Keratinocyte (primary cell): ENCODE measurements at regions not wholly inside any gene's neighbourhood (a gene's known extent, or its start where the extent isn't known, plus 50 kb on each side); places are given as distances from the start of the nearest gene placed in this dataset.

ENCODE experiments used
- DNase-seq: peaks from one replicate; pipeline ENCODE4 v3.0.0-alpha.2; 2011; ENCODE audit warnings: low read depth, missing footprints, low spot score
- FAIRE-seq: peaks from 2 replicates; lab custom pipeline; 2011; peaks lifted over from hg19 to GRCh38; lab: Jason Lieb, UNC
- H2AFZ ChIP-seq: 2 replicates; pipeline ENCODE4 v1.6.0; 2012; ENCODE audit warnings: low read length, control low read depth, inconsistent platforms; ENCODE audit not compliant: control insufficient read depth
- H3K27ac ChIP-seq: 2 replicates; pipeline ENCODE4 v1.5.1; 2011; ENCODE audit warnings: low read length; ENCODE audit not compliant: control insufficient read depth, insufficient read depth
- H3K27me3 ChIP-seq: 3 replicates; pipeline ENCODE4 v1.6.0; 2011; ENCODE audit warnings: low read length; ENCODE audit not compliant: control insufficient read depth, insufficient read depth; ENCODE audit errors: extremely low read depth
- H3K36me3 ChIP-seq, 2 experiments: 2 replicates in 1 of 2; 3 replicates in 1 of 2; pipeline ENCODE4 v1.5.1; 2011; ENCODE audit warnings: low read length in 2 of 2, mild to moderate bottlenecking in 1 of 2; ENCODE audit not compliant: control insufficient read depth in 2 of 2, insufficient read depth in 2 of 2; ENCODE audit errors: extremely low read depth in 1 of 2
- H3K4me1 ChIP-seq: 3 replicates; pipeline ENCODE4 v1.5.1; 2011; ENCODE audit warnings: low read length; ENCODE audit not compliant: control insufficient read depth, insufficient read depth; ENCODE audit errors: extremely low read depth
- H3K4me2 ChIP-seq: 3 replicates; pipeline ENCODE4 v1.6.0; 2011; ENCODE audit warnings: low read depth, low read length; ENCODE audit not compliant: control insufficient read depth, insufficient read depth; ENCODE audit errors: extremely low read depth
- H3K4me3 ChIP-seq, 3 experiments: fragments of 200-600 bp in 1 of 3; sonication (generic) in 1 of 3; 2 replicates in 2 of 3; 3 replicates in 1 of 3; pipeline ENCODE4 v1.5.1; 2011 to 2016; ENCODE audit warnings: low read length in 3 of 3, mild to moderate bottlenecking in 3 of 3, control low read depth in 2 of 3, inconsistent platforms in 1 of 3, low read depth in 1 of 3, mixed read lengths in 1 of 3, mixed run types in 1 of 3, moderate library complexity in 1 of 3; ENCODE audit not compliant: control insufficient read depth in 2 of 3, insufficient read depth in 2 of 3; ENCODE audit errors: extremely low read depth in 1 of 3
- H3K79me2 ChIP-seq: 2 replicates; pipeline ENCODE4 v1.6.0; 2012; ENCODE audit warnings: low read length; ENCODE audit not compliant: control insufficient read depth, insufficient read depth
- H3K9ac ChIP-seq: 3 replicates; pipeline ENCODE4 v1.6.0; 2011; ENCODE audit warnings: low read length; ENCODE audit not compliant: control insufficient read depth, insufficient read depth; ENCODE audit errors: extremely low read depth
- H3K9me1 ChIP-seq: 3 replicates; pipeline ENCODE4 v1.6.0; 2011; ENCODE audit warnings: low read length; ENCODE audit not compliant: control insufficient read depth, insufficient read depth; ENCODE audit errors: extremely low read depth
- H3K9me3 ChIP-seq: 2 replicates; pipeline ENCODE4 v1.5.1; 2012; ENCODE audit warnings: low read depth, low read length; ENCODE audit not compliant: control insufficient read depth
- H4K20me1 ChIP-seq: 3 replicates; pipeline ENCODE4 v1.6.0; 2011; ENCODE audit warnings: low read length; ENCODE audit not compliant: control insufficient read depth, insufficient read depth; ENCODE audit errors: extremely low read depth
- CTCF ChIP-seq, 3 experiments: IDR thresholded peaks in 1 of 3; conservative IDR thresholded peaks in 1 of 3; optimal IDR thresholded peaks in 1 of 3; 2 replicates in 2 of 3; 3 replicates in 1 of 3; pipeline versions ENCODE3 to v1.5.1; 2011; ENCODE audit warnings: low read length in 3 of 3, mild to moderate bottlenecking in 3 of 3, moderate library complexity in 2 of 3, control low read depth in 1 of 3, inconsistent platforms in 1 of 3; ENCODE audit not compliant: insufficient read depth in 2 of 3; ENCODE audit errors: extremely low read depth in 1 of 3
- EZH2 ChIP-seq: IDR thresholded peaks from one replicate; pipeline ENCODE4 v1.6.1; 2012; ENCODE audit warnings: inconsistent platforms, mild to moderate bottlenecking, low read length, moderate library complexity
- dilution Hi-C: fragments of 300-500 bp; cut with MboI; formaldehyde crosslinking; loops from one replicate; pipeline ENCODE4 v1.7.0; 2020; ENCODE audit warnings: low sequenced_read_pairs; ENCODE audit not compliant: extremely low pct_ligation_motif_present

- Histone ChIP-seq H3K79me2 (no peaks in the 10 kb centered on the region), H3K9ac (no peak overlapping the region), H3K27ac (no peak overlapping the region), H2AFZ (no peak overlapping the region), H3K36me3 (no peaks in the 10 kb centered on the region), H4K20me1 (no peaks in the 10 kb centered on the region), H3K27me3 (no peaks in the 10 kb centered on the region), H3K4me2 (no peak overlapping the region), H3K4me1 (peaks cover 22% of the 10 kb centered on the region), H3K4me3 (no peak overlapping the region), H3K9me1 (no peaks in the 10 kb centered on the region), H3K9me3 (no peaks in the 10 kb centered on the region)
- DNase-seq (no peak), FAIRE-seq (no peak)
- dilution Hi-C loops, result no loop called here
- no peak for TF ChIP-seq CTCF (optimal IDR thresholded peaks at IDR 0.05 in 1 of 3, IDR thresholded peaks at IDR 0.05 in 1 of 3, conservative IDR thresholded peaks at IDR 0.05 in 1 of 3; ENCODE audit: extremely low read depth in 1 of 3, insufficient read depth in 2 of 3, low read length in 3 of 3)
- TF ChIP-seq EZH2, result no peak
Observed at GRCh38 chr5:135694906-135695305, 116.1 kb upstream of the CXCL14 start.

GRCh38 chr5:135694012-135694411, 115.2 kb upstream of the CXCL14 start:
- peak overlapping the region; percentile 52 for H3K4me2 ChIP-seq
- FAIRE-seq (no peak), DNase-seq (no peak)
- no peaks in the 10 kb centered on the region for H3K27me3 ChIP-seq
- H3K79me2 ChIP-seq, result no peaks in the 10 kb centered on the region
- H3K27ac ChIP-seq, result peak overlapping the region; percentile 65
- H3K9me3 ChIP-seq, result no peaks in the 10 kb centered on the region
- TF ChIP-seq EZH2 (no peak), CTCF (optimal IDR thresholded peaks at IDR 0.05 in 1 of 3, IDR thresholded peaks at IDR 0.05 in 1 of 3, conservative IDR thresholded peaks at IDR 0.05 in 1 of 3; ENCODE audit: extremely low read depth in 1 of 3, insufficient read depth in 2 of 3, low read length in 3 of 3) (no peak)
- H3K4me3 ChIP-seq, result peak overlapping the region in 1 of 3 experiments; percentile 15
- H3K4me1 ChIP-seq, result peaks cover 22% of the 10 kb centered on the region
- dilution Hi-C loops, result no loop called here
- H2AFZ ChIP-seq, result peak overlapping the region; percentile 77
- peak overlapping the region; percentile 33 for H3K9ac ChIP-seq
- H3K36me3 ChIP-seq, result no peaks in the 10 kb centered on the region
- no peaks in the 10 kb centered on the region for H3K9me1 ChIP-seq
- H4K20me1 ChIP-seq, result no peaks in the 10 kb centered on the region
